Natural killer cell (primary cell): ENCODE measurements at regions not wholly inside any gene's neighbourhood (a gene's known extent, or its start where the extent isn't known, plus 50 kb on each side); places are given as distances from the start of the nearest gene placed in this dataset.

Experiments
- ATAC-seq, 3 donors: fragments of 150-1000 bp in 2 of 3; fragments of 200-7000 bp in 1 of 3; cut with Tn5 transposase; 1 replicate in 1 of 3; 2 replicates in 2 of 3; pipeline ENCODE4 v1.10.0; 2021; ENCODE audit warnings: mild to moderate bottlenecking in 2 of 3, moderate library complexity in 2 of 3
- DNase-seq, 2 donors: peaks; one replicate each; pipeline versions ENCODE4 v3.0.0 to v3.0.0-alpha.2; 2013 to 2021; ENCODE audit warnings: mixed read lengths in 1 of 2
- H3K27ac ChIP-seq: one replicate; pipeline ENCODE4 v1.5.1; 2013; ENCODE audit warnings: mild to moderate bottlenecking, low read length
- H3K27me3 ChIP-seq: one replicate; pipeline ENCODE4 v1.6.1; 2013; ENCODE audit warnings: low read length; ENCODE audit not compliant: control insufficient read depth, insufficient read depth
- H3K36me3 ChIP-seq: one replicate; pipeline ENCODE4 v1.6.1; 2013; ENCODE audit warnings: low read length; ENCODE audit not compliant: control insufficient read depth, insufficient read depth
- H3K4me1 ChIP-seq: one replicate; pipeline ENCODE4 v1.6.1; 2013; ENCODE audit warnings: low read length; ENCODE audit not compliant: control insufficient read depth, insufficient read depth
- H3K4me3 ChIP-seq: one replicate; pipeline ENCODE4 v1.5.1; 2013; ENCODE audit warnings: low read length
- H3K9me3 ChIP-seq: one replicate; pipeline ENCODE4 v1.6.1; 2013; ENCODE audit warnings: low read length; ENCODE audit not compliant: control insufficient read depth, insufficient read depth
- H3K27ac Mint-ChIP-seq, 2 donors: one replicate each; pipeline ENCODE4 v1.8.0; 2022; ENCODE audit warnings: mild to moderate bottlenecking in 2 of 2, mixed read lengths in 2 of 2, moderate library complexity in 1 of 2
- H3K27me3 Mint-ChIP-seq, 2 donors: one replicate each; pipeline ENCODE4 v1.8.0; 2022; ENCODE audit warnings: low read depth in 2 of 2, mixed read lengths in 2 of 2
- H3K36me3 Mint-ChIP-seq: one replicate; pipeline ENCODE4 v1.8.0; 2022; ENCODE audit warnings: mixed read lengths
- H3K4me1 Mint-ChIP-seq, 2 donors: one replicate each; pipeline ENCODE4 v1.8.0; 2022; ENCODE audit warnings: mixed read lengths in 2 of 2
- H3K4me3 Mint-ChIP-seq: one replicate; pipeline ENCODE4 v1.8.0; 2022; ENCODE audit warnings: mild to moderate bottlenecking, moderate library complexity, mixed read lengths
- H3K9me3 Mint-ChIP-seq, 2 donors: one replicate each; pipeline ENCODE4 v1.8.0; 2022; ENCODE audit warnings: mixed read lengths in 2 of 2
- CTCF ChIP-seq: fragments of 200-600 bp; IDR thresholded peaks from one replicate; pipeline ENCODE4 v1.8.0; 2022; ENCODE audit warnings: antibody characterized with exemption
- WGBS: methylation state at CpG from one replicate; pipeline ENCODE4 v1.1.7; 2013; ENCODE audit warnings: missing lambda C conversion rate; ENCODE audit not compliant: insufficient coverage; 5-methylcytosine and 5-hydroxymethylcytosine counted together
- intact Hi-C: fragments of 100-400 bp; cut with micrococcal nuclease; formaldehyde crosslinking; loops from one replicate; pipeline ENCODE4 v1.14.2; 2022

GRCh38 chr12:61808856-61809255, 451.3 kb upstream of the USP15 start:
- H3K4me1 Mint-ChIP-seq = no peaks in the 10 kb centered on the region
- no peak for DNase-seq
- intact Hi-C loops = no loop called here
- H3K9me3 ChIP-seq = peaks cover 6% of the 10 kb centered on the region
- no peaks in the 10 kb centered on the region for H3K27me3 Mint-ChIP-seq
- H3K36me3 Mint-ChIP-seq = peaks cover 7% of the 10 kb centered on the region
- ATAC-seq = no peak
- no peaks in the 10 kb centered on the region for H3K36me3 ChIP-seq
- peaks cover 7 to 16% of the 10 kb centered on the region in 2 donors for H3K9me3 Mint-ChIP-seq
- no peak for TF ChIP-seq CTCF
- 67% methylated on average over 3 of the region's 4 CpGs for WGBS
- H3K27ac Mint-ChIP-seq = no peak overlapping the region
- no peak overlapping the region for H3K27ac ChIP-seq
- H3K4me1 ChIP-seq = no peaks in the 10 kb centered on the region
- H3K4me3 ChIP-seq = no peak overlapping the region
- H3K27me3 ChIP-seq = no peaks in the 10 kb centered on the region
- H3K4me3 Mint-ChIP-seq = no peak overlapping the region

- Histone ChIP-seq H3K36me3 (no peaks in the 10 kb centered on the region), H3K27me3 (no peaks in the 10 kb centered on the region), H3K27ac (no peak overlapping the region), H3K4me1 (no peaks in the 10 kb centered on the region), H3K4me3 (no peak overlapping the region), H3K9me3 (peaks cover 6% of the 10 kb centered on the region)
- no peak for TF ChIP-seq CTCF
- Mint-ChIP-seq H3K4me1 (no peaks in the 10 kb centered on the region), H3K27me3 (no peaks in the 10 kb centered on the region), H3K4me3 (no peak overlapping the region), H3K27ac (no peak overlapping the region), H3K9me3 (peaks cover 15 to 21% of the 10 kb centered on the region in 2 donors), H3K36me3 (peaks cover 20% of the 10 kb centered on the region)
- ATAC-seq = no peak
- WGBS = 100% methylated on average over 1 of the region's 1 CpG
- no peak for DNase-seq
- intact Hi-C loops = no loop called here
Measured at GRCh38 chr12:61810486-61810885, 449.7 kb upstream of the USP15 start.

GRCh38 chr12:61821381-61821780, 438.8 kb upstream of the USP15 start:
- Mint-ChIP-seq H3K27me3 (no peaks in the 10 kb centered on the region), H3K9me3 (peaks cover 6 to 12% of the 10 kb centered on the region in 2 donors), H3K4me1 (no peaks in the 10 kb centered on the region), H3K4me3 (no peak overlapping the region), H3K27ac (no peak overlapping the region), H3K36me3 (no peaks in the 10 kb centered on the region)
- no peak overlapping the region for H3K4me3 ChIP-seq
- no peaks in the 10 kb centered on the region for H3K4me1 ChIP-seq
- no peaks in the 10 kb centered on the region for H3K36me3 ChIP-seq
- TF ChIP-seq CTCF = no peak
- DNase-seq = no peak
- intact Hi-C loops = no loop called here
- H3K27ac ChIP-seq = no peak overlapping the region
- no peaks in the 10 kb centered on the region for H3K9me3 ChIP-seq
- no peaks in the 10 kb centered on the region for H3K27me3 ChIP-seq
- ATAC-seq = no peak

GRCh38 chr12:61823102-61823501, 437.1 kb upstream of the USP15 start:
- no peak overlapping the region for H3K27ac Mint-ChIP-seq
- ATAC-seq = no peak

More at GRCh38 chr12:61823102-61823501, 437.1 kb upstream of the USP15 start:
- Mint-ChIP-seq H3K4me1 (no peaks in the 10 kb centered on the region), H3K27me3 (no peaks in the 10 kb centered on the region), H3K36me3 (no peaks in the 10 kb centered on the region), H3K4me3 (no peak overlapping the region), H3K9me3 (peaks cover 6 to 8% of the 10 kb centered on the region in 2 donors)
- Histone ChIP-seq H3K9me3 (no peaks in the 10 kb centered on the region), H3K27ac (no peak overlapping the region), H3K36me3 (no peaks in the 10 kb centered on the region), H3K27me3 (no peaks in the 10 kb centered on the region), H3K4me3 (no peak overlapping the region), H3K4me1 (no peaks in the 10 kb centered on the region)
- TF ChIP-seq CTCF = no peak
- WGBS = no CpG with 5 or more reads among the region's 3 CpGs
- no peak for DNase-seq
- intact Hi-C loops = no loop called here
